HG03558 (cell line): ENCODE measurements at regions not wholly inside any gene's neighbourhood (a gene's known extent, or its start where the extent isn't known, plus 50 kb on each side); places are given as distances from the start of the nearest gene placed in this dataset.

Source experiments
- ATAC-seq: cut with Tn5 transposase; IDR thresholded peaks from one replicate; pipeline ENCODE4 v1.9.1; 2021; ENCODE audit warnings: moderate number of reproducible peaks; ENCODE audit not compliant: unreplicated experiment; ENCODE audit errors: extremely low read depth

DNA sequence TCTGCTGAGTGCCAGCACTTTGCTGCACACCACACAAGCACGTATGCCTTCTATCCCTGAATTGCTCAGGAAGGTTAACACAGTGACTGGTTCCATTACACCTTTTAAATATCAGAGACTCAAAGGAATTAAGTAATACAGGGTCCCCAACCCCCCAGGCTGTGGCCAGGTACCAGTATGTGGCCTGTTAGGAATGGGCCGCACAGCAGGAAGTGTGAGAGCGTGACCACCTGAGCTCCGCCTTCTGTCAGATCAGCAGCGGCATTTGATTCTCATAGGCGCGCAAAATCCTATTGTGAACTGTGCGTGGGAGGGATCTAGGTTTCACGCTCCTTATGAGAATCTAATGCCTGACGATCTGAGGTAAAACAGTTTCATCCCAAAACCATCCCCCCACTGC, 194.5 kb downstream of the FOXO1 start:
- ATAC-seq: no peak

DNA sequence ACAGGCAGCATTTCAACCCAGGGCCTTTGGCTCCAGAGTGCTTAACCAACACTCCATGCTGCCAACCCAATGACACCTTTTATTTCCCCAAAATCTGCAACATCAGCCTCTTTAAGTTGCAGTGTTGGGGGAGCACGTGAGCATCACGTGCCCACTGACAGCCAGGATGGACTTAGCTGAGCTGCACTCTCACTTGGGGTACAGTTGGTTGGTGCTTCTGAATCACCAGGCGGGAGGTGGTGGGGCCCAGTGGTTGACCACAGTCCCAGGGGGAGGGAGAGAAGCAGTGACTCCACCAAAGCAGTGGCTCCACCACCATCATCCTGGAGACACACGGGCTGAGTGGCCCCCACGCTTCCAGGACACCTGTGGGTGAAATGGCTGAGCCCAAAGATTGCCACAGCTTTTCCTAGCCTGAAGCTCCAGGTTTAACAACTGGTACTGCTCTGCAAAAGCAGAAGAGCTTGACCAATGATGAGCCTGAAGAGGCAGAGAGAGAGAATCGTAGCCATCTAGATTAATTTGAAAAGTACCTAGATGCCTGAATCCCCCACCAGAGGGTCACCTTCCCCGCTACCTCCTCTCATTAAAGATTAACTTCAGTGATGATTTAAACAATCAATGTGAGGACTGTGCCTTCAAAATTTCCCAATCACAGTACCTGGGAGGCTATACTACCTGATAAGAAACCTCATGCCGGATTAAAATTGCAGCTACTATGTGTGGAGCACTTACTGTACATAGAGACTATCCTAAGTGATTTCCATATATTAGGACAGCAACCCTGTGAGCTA, 193.8 kb downstream of the FOXO1 start:
- no peak for ATAC-seq

DNA sequence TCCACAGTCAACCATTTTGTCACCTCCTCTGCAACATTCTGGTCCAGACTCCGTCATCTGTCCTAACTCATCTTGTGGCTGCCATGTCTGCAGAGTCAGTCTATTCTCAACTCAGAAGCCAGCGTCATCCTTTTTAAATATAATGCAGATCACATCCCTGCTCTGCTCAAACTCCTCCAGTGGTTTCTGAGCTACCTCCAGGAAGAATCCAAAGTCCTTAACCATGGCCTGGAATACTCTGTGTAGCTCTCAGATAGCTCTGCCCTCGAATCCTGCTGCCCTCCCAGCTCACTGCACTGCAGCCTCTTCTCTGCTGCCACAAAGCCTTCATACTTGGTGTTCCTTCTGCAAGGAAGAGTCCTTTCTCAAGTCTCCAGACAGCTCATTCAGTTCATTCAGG, 190.8 kb downstream of the FOXO1 start:
- no peak for ATAC-seq

DNA sequence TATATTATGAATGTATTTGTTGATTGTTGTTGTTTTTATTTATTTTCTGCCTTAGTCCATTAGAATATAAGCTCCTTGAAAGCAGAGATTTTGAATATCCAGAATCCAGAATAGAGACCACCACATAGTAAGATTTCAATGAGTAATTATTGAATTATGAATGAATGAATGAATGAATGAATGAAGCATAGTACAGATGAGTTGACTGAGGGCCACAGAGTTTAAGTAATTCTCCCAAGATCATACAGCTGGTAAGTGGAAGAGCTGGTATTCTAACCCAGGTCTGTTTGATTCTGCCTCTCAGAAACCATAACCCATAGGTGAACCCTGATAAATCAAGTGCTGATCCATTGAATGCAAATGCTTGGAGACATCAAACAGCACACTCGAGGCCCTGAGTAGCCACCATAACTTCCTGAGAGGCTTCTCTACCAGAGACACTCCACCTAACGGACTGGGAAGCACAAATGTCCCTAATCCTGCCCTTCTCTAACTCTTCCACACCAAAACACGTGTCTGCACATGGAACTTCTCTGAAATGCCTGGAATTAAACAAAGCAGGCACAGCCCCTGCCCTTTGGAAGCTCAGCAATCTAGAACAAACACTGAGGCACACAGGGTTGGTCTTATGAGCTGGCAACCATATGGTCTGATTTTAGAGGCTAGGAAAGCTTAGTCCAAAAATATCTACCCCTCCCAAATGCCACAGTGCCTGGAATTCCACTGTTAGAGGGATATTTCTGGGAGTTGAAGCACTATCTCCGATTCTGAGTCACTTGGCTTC, 190.1 kb downstream of the FOXO1 start:
- no peak for ATAC-seq

DNA sequence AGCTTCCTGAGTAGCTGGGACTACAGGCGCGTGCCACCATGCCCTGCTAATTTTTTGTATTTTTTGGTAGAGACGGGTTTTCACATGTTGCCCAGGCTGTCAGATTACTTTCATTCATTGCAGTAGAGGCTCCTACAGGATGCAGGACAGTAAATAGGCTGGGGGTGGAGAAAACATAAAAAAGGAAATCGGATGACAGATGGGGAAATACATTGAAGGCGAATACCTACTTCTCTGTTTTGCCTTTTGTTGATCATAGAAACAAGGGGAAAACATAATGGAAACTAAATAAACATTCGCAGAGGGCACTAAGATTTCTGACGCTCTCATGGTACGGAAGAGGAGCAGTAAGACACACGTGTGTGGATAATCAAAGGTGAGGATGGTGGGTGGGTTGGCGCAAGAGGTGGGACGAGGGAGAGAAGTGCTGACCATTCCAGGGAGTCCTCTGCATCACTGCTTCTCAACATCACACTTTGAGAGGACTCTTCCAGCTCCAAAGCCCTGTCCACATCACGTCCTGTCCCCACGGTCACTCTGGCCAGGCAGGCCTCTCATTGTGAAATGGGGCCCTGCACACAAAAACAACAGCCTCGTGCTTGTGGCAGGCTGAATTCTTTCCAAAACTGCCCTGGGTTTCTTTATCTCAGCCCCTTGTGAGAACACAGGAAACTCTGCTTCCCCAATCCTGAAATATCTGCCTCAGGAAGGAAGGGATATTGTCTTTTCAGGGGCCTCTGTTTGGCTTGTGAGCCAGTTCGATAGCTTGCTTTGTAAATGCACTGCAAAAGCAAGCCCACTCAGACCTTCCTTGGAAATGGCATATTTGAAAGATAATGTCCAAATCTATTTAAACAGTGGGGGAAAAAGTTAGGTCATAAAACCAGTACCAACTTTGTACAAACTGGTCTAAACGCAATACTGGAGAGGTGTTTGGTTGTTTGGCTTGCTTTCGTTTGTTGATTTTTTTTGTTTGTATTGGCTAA, 188.5 kb downstream of the FOXO1 start:
- no peak for ATAC-seq

DNA sequence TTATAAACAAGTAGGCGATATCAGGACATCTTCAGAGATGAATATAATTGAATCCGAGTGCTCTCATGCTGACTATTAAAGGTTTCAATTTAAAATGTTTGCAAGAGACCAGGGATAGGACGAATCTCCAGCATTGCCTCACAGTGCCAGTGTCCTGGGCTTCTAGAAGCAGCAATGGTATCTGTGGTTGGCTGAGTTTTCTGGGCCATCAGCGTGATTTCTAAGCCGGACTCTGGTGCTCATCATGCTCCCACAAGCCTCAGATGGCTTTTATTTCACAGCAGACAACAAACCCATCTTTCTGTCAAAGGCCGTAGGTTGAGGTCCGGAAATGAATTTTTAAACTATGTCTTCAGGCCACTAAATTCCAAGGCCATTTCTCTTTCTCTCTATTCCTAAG, 187.7 kb downstream of the FOXO1 start:
- no peak for ATAC-seq

DNA sequence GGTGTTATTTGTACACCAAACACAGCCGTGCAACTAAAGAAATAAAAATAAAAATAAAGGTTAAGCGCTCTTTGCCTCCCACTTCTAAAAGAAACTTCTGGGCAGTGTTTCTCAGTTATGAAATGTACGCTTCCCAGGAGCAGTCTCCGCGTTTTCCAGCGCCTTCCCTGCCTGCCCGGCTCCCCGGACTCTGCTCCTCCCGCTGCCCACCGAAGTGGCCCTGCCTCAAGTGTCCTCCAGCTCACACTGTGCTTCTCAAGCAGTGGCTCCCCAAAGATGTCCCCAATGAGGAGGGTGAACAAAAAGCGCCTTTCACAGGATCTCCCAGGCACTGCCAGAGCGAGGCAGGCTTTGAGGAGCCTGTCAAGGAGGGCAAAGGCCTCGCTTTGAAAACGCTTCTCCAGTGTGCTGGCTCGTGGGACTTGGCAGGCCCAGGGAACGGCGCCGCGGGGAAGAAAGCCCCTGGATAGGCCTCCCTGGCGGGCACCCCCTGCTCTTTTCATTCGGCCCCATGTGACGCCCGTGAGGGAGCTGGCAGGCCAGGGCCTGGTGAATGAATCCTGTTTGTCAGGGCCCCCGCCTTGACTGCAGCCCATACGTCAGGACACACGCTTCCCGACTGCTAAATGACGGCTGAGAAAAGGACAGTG, 187.1 kb downstream of the FOXO1 start:
- no peak for ATAC-seq

DNA sequence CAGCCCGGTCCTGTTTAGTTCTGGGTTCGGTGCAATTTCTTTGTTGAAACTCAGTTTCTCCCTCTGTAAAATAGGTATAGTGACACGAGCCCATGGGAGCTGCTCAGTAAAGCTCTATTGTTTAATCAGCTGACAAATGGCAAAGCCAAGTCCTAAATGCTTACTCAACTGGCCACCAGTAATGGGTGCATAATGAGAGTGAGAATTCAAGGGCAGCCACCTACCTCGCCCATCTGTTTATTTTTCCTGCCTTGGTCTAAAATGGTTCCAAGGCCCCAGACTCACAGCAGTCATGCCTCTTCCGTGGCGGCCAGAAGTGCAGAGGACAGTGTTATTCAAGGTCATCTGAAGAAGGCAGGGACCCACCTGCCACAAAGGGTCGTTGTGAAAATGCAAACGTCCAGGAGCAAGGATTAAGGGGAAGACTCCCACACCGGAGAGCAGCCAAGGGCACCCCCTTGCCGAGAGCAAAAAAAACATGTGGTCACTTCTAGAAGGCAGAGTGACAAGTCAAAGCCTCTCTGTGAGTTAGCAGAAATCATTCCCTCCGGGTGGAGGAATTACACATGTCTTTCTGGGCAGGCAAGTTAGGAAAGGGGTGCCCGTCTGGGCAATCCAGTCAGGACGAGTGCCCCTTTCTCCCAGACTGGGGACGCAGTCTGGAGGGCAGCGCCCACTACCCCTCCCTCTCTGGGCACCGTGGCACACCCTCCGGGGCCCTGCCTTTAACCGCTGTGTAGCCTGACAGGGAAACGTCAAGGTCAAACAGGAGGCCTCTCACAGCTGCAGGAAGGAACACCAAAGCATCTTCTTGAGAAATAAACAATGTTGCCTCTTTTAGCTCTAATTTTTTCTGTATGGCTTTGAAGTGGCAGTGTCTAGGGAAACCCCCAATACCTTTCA, 186.2 kb downstream of the FOXO1 start:
- ATAC-seq: no peak

DNA sequence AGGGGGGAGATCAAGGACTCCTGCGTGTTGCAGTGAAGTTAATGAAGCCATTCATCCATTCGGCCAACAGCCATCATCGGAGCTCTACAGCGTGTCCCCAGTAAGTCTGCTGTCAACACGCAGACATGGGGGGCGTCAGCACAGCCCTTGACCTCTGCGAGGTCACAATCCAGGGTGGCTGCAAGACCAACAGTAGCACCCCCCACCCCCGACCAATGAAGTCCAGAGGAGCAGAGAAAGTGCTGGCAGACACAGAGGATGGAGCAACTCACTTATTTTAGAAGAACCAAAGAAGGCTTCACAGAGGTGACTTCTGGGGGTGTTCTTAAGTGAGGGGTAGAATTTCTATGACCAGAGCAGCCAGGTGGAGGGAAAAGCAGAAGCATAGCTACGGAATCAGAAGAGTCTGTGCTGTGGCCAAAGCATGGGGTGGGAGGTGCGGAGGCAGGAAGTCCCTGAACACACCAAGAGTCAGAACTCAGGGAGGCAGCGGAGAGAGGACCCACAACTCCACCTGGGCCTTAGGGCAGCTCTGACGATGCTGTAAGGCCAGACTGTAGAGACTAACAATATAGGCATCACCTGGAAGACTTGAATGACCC, 185.4 kb downstream of the FOXO1 start:
- ATAC-seq: no peak

DNA sequence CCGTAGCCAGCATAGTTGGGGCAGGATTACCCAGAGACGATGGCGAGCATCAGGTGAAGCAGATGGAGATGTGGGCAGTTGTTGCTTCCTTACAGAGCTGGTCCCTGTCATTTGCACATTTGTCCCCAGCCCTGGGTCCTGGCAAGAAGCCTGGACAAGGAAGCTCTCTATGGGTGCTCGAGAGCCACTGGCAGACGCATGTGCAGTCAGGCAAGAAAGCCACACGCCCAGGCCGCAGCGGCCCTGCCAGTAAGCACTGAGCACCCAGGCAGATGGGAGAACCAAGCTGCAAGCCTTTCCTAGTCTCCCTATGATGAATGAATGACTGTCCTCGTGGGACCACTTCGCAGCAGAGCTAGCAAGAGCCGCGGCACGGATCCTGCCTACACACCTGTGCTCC, 182.8 kb downstream of the FOXO1 start:
- ATAC-seq: no peak

DNA sequence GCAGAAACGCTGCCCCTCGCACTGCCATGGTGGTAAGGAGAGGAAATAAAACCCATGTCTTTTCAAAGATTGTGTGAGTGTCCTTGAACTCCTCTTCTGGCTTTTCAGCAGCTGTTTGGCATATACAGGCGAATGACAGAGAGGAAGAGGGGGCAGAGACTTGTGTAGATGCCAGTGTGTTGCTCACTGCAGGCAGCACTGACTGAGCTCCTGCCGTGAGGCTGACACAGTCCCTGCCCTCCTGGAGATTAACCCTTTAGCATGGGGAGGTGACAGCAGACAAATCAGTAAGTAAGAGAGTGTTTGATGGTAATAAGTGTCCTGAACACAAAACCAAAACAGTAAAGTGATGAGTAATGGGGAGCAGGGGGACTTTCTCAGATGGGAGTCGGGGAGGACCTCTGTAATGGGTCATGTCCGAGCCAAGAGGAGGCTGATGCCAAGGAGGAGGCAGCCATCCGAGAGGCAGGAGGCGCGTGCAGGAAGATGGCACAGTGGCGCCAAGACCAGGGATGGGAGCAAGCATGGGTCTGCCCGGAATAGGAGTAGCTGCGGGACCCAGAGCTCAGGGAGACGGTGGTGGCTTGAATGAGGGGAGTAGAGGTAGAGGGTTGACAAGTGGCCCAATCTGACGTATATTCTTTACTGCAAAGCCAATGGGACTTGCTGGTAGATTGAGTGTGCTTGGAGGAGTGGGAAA, 182.2 kb downstream of the FOXO1 start:
- ATAC-seq: no peak

DNA sequence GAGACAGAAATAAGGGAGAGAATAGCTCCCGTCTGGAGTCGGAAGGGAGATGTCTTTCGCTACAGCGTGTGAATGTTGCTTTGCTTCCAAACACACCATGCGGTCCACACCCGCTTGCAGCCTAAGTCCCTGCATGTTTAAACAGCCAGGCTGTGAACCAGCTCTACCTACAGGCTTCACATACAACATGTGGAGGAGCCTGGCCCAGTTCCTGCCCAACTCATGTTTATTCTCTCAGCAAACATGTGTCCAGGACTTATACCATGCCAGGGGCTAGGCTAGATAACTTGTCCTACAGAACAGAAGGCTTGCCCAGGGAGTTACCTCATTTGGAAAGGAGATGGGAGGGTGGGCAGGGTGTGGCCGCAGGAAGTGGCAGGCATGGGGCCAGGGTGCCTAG, 181.5 kb downstream of the FOXO1 start:
- no peak for ATAC-seq

DNA sequence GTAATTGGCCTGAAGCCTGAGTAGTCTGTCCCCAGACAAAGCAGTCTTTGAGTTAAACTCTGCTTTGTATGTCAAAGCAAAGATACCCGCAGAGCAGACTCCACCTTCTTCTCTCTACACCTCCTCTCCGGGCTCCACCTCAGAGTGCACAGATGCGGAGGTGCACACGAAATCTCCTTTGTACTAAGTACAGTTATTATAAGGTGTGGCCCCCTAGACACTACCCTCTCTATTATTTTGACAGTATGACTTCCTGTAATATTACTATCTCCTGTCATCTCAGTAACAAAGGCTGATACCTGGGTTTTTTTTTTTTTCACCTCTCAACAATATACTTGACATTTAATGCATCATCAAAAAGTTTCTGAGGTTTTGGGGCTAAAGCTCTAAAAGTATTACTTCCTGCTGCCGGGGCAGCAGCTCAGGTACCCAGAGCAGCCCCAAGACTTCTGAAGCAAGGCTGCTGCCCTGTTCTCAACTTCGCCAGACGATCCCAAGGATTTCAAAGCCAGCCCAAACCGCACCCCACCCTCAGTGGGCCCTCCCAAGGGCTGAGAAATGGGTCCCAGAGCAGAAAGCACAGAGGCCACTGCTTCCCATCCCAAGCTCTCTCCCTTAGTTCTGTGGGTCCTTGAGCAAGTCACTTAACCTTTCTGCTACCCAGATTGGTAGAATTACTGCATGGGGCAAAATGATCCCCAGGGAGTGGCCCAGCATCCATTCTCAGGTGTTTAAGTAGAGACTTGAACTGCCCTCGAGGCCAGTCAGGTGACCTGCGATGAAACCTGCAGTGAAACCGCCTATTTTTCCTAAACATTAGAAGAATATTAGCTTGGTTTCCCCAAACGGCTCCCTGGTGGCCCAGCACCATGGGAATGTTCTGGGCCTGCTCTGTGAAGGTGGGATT, 180.6 kb downstream of the FOXO1 start:
- no peak for ATAC-seq

DNA sequence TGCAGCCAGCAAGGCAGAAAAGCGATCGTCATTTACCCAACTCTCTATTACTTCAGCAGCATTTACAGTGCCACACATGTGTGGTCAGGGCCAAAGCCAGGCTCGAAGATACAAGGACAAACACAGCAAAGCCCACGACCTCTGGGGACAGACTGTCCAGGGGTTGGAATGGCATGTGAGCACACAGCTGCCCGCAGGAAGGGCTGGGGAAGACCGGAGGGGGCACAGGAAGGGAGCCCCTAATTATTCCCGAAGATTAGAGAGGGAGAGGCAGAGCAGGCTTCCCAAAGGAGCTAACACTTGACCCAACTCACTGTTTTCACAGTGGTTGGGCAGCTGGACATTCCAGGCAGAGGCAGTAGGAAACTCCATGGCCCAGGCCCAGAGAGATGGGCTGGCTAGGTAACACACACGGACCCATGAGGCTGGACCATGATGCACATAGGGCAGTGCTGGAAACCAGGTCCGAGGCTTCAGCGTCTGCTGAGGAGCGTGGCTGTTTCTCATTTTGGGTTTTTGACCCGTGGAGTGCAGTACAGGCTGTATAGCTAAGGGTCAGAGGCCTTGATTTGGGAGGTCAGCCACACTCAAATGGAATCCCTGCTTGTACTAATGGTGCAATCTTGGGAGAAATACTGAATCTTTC, 179.8 kb downstream of the FOXO1 start:
- no peak for ATAC-seq

DNA sequence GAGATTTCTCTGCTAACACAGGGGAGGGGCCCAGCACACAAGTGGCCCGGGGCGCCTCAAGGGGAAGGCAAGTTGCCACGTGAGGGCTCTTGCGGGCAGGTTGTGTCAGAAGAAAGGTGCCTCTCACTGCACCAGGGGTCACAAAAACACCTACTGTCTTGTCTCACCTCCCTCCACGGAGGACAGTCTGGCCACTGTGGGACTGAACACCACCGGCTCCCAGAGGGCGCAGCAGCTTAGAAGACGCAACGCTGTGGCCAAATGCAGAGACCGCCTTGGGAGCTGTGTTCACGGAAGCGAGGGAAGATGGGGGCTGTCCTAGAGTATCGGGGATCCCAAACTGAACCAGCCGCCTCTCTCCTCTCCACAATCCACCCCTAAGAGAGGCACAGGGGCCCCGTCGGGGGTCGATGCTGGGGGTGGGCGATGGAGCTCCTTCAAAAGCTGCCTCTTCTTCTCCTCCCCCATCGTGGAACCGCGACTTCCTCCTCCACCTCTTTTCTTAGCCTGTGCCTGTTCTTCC, 177.5 kb downstream of the FOXO1 start:
- no peak for ATAC-seq

DNA sequence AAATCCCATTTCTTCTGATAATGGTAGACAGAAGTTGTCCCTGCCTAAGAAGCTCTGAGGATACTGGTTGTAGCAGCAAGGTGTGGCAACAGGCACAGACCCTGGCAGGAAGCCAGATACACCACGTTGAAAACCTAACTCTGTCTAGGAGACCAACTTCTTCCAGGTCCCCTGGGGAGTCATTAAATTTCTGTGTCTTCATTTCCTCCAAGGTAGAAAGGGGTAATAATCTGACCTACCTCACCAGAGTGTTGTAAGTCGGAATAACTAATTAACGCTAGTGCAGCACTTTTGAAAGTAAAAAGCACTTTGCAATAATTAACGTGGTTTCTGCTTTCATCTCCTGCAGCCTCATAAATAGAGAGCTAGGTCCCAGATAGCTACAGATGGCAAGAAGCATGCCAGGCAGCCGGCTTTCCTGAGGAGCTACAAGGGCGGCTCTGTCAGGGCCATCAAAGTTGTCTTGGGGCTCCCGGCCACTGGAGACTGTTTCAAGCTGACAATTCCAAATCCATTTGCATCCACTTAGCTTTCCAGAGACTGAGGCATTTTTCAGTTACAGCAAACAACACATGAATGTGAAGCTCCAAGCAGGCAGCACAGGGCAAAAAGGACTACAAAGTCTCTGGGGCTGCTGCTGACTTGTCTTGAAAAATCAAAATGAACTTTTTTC, 176.2 kb downstream of the FOXO1 start:
- no peak for ATAC-seq
